Fibroblast of villous mesenchyme (primary cell): ENCODE measurements at regions not wholly inside any gene's neighbourhood (a gene's known extent, or its start where the extent isn't known, plus 50 kb on each side); places are given as distances from the start of the nearest gene placed in this dataset.

ENCODE experiments used
- DNase-seq: peaks from one replicate; pipeline ENCODE4 v3.0.0-alpha.2; 2010; ENCODE audit warnings: low read depth
- H3K4me3 ChIP-seq: 2 replicates; pipeline ENCODE4 v1.5.1; 2011; ENCODE audit warnings: low read depth, mild to moderate bottlenecking, low read length
- TF ChIP-seq, protein P1 (sequence below): IDR thresholded peaks from 2 replicates; pipeline ENCODE4 v1.5.1; 2012; ENCODE audit warnings: low read depth, mild to moderate bottlenecking, low read length; ENCODE audit not compliant: insufficient read depth

DNA sequence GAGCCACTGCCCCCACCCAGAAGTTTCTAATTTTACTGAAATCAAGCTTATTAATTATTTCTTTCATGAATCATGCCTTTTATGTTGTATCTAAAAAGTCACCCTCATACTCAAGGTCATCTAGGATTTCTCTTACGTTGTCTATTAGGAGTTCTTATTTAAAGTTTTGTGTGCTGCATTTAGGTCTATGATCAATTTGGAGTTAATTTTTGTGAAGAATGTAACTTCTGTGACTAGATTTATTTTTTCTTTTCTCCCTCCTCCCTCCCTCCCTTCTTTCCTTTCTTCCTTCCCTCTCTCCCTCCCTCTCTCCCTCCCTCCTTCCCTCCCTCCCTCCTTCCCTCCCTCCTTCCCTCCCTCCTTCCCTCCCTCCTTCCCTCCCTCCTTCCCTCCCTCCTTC, 317.6 kb downstream of the PLA2G4A start:
- TF ChIP-seq, protein P1, sequence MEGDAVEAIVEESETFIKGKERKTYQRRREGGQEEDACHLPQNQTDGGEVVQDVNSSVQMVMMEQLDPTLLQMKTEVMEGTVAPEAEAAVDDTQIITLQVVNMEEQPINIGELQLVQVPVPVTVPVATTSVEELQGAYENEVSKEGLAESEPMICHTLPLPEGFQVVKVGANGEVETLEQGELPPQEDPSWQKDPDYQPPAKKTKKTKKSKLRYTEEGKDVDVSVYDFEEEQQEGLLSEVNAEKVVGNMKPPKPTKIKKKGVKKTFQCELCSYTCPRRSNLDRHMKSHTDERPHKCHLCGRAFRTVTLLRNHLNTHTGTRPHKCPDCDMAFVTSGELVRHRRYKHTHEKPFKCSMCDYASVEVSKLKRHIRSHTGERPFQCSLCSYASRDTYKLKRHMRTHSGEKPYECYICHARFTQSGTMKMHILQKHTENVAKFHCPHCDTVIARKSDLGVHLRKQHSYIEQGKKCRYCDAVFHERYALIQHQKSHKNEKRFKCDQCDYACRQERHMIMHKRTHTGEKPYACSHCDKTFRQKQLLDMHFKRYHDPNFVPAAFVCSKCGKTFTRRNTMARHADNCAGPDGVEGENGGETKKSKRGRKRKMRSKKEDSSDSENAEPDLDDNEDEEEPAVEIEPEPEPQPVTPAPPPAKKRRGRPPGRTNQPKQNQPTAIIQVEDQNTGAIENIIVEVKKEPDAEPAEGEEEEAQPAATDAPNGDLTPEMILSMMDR, result no peak
- no peak for DNase-seq
- no peak overlapping the region for H3K4me3 ChIP-seq

DNA sequence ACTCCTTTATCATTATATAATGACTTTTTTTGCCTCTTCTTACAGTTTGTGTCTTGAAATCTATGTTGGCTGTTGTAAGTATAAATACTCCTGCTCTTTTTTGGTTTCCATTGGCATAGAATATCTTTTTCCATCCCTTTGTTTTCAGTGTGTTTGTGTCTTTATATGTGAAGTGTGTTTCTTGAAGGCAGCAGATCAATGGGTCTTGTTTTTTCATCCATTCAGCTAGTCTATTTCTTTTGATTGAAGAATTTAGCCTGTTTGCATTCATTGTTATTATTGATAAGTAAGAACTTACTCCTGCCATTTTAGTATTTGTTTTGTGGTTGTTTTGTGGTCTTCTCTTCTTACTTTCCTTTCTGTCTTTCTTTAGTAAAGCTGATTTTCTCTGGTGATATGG, 322.8 kb downstream of the PLA2G4A start:
- TF ChIP-seq, protein P1, result no peak
- no peak overlapping the region for H3K4me3 ChIP-seq

DNA sequence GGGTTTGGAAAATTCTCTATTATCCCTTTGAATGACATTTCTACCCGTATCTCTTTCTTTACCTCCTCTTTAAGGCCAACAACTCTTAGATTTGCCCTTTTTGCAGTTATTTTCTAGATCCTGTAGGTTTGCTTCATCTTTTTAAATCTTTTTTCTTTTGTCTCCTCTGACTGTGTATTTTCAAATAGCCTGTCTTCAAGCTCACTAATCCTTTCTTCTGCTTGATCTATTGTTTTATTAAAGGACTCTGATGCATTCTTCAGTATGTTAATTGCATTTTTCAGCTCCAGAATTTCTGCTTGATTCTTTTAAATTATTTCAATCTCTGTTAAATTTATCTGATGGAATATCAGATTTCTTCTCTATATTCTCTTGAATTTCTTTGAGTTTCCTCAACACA, 324.3 kb downstream of the PLA2G4A start:
- DNase-seq, result no peak
- H3K4me3 ChIP-seq, result no peak overlapping the region
- TF ChIP-seq, protein P1, result no peak

More for the DNA sequence above, 322.8 kb downstream of the PLA2G4A start:
- DNase-seq, result no peak

DNA sequence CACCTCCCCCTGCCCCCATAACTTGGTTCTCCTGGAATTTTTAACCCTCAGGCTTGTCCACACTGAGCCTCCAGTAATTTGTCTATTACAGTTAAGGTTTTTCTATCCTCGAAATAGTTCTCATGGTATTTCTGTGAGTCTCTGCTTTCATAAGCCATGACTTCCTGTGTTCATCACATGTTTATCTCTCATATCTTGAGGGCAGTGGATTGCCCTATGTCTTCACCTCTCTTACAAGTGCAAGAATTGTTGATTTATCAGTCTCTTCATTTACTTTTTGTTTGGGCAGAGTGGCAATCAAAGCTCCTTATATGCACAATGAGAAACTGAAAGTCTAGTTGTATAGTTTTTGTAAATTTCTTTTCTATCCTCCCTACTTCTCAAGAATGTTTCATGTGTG, 328.4 kb downstream of the PLA2G4A start:
- TF ChIP-seq, protein P1, result no peak
- DNase-seq, result peak; percentile 17
- H3K4me3 ChIP-seq, result no peak overlapping the region

DNA sequence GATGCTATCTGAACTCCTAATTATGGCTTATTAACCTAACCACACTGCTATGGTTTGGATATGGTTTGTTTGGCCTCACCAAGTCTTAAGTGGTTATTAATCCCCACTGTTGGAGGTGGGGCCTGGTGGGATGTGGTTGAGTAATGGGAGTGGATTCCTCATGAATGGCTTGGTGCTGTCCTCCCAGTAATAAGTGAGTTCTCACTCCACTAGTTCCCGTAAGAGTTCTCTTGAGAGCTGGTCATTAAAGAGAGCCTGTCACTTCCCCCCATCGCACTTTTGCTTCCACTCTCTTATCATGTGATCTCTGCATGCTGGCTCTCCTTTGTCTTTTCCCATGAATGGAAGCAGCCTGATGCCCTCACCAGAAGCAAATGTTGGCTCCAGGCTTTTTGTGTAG, 328.8 kb downstream of the PLA2G4A start:
- TF ChIP-seq, protein P1, result no peak
- H3K4me3 ChIP-seq, result no peak overlapping the region
- DNase-seq, result peak; percentile 2

DNA sequence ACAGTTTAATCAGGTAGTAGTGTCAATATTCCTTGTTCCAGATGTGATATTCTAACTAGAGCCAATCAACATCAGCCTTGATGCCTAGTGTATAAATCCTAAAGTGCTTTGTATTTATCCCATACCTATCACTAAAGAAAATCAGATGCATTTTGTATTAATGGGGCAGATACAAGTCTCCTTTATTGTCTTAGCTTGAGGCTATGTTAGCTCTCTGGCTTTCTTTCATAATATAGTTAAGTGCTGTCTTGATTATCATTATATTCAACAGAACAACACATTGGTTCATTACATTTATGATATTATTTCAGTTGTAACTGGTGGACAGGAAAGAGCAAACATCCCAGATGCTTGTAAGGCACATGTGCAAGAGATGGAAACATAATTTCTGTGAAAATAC, 338.8 kb downstream of the PLA2G4A start:
- no peak for DNase-seq
- no peak overlapping the region for H3K4me3 ChIP-seq
- TF ChIP-seq, protein P1, result no peak

DNA sequence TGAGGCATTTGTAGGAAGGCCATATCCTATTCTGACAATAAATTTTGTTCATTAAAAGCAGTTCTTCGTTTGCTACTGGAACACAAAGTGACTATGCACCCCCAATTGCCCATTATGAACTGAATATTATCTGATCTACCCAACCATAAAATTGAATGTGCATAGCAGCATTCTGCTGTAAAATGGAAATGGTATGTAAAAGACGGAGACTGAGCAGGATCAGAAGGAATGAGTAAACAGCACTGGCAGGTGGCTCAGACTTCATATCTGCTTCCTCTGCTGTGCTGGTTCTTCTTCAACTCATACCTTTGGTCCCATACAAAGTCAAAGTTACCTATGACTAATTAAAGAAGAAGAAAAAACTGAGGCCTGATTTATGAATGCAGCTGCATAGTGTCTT, 339.5 kb downstream of the PLA2G4A start:
- TF ChIP-seq, protein P1, result no peak
- H3K4me3 ChIP-seq, result no peak overlapping the region
- DNase-seq, result no peak
